Keratinocyte (primary cell): ENCODE measurements at regions not wholly inside any gene's neighbourhood (a gene's known extent, or its start where the extent isn't known, plus 50 kb on each side); places are given as distances from the start of the nearest gene placed in this dataset.

Experiments
- EZH2 ChIP-seq: IDR thresholded peaks from one replicate; pipeline ENCODE4 v1.6.1; 2012; ENCODE audit warnings: inconsistent platforms, mild to moderate bottlenecking, low read length, moderate library complexity
- TF ChIP-seq, protein P1 (sequence below), 3 experiments: IDR thresholded peaks in 1 of 3; conservative IDR thresholded peaks in 1 of 3; optimal IDR thresholded peaks in 1 of 3; 2 replicates in 2 of 3; 3 replicates in 1 of 3; pipeline versions ENCODE3 to v1.5.1; 2011; ENCODE audit warnings: low read length in 3 of 3, mild to moderate bottlenecking in 3 of 3, moderate library complexity in 2 of 3, control low read depth in 1 of 3, inconsistent platforms in 1 of 3; ENCODE audit not compliant: insufficient read depth in 2 of 3; ENCODE audit errors: extremely low read depth in 1 of 3

- TF ChIP-seq, protein P1, sequence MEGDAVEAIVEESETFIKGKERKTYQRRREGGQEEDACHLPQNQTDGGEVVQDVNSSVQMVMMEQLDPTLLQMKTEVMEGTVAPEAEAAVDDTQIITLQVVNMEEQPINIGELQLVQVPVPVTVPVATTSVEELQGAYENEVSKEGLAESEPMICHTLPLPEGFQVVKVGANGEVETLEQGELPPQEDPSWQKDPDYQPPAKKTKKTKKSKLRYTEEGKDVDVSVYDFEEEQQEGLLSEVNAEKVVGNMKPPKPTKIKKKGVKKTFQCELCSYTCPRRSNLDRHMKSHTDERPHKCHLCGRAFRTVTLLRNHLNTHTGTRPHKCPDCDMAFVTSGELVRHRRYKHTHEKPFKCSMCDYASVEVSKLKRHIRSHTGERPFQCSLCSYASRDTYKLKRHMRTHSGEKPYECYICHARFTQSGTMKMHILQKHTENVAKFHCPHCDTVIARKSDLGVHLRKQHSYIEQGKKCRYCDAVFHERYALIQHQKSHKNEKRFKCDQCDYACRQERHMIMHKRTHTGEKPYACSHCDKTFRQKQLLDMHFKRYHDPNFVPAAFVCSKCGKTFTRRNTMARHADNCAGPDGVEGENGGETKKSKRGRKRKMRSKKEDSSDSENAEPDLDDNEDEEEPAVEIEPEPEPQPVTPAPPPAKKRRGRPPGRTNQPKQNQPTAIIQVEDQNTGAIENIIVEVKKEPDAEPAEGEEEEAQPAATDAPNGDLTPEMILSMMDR (optimal IDR thresholded peaks at IDR 0.05 in 1 of 3, IDR thresholded peaks at IDR 0.05 in 1 of 3, conservative IDR thresholded peaks at IDR 0.05 in 1 of 3; ENCODE audit: extremely low read depth in 1 of 3, insufficient read depth in 2 of 3, low read length in 3 of 3): no peak
- TF ChIP-seq EZH2: no peak
Observed at GRCh38 chr13:62997696-62998095, 1582.0 kb upstream of the PCDH20 start.
